HepG2 (cell line): ENCODE measurements at regions not wholly inside any gene's neighbourhood (a gene's known extent, or its start where the extent isn't known, plus 50 kb on each side); places are given as distances from the start of the nearest gene placed in this dataset.

Source experiments
- AFF4 ChIP-seq: sonication (generic); formaldehyde crosslinking; IDR thresholded peaks from 2 replicates; pipeline ENCODE4 v1.4.0; 2020; ENCODE audit warnings: missing genetic modification reagents
- ATF3 ChIP-seq: sonication (generic); formaldehyde crosslinking; IDR thresholded peaks from 2 replicates; pipeline ENCODE4 v1.4.0; 2020; ENCODE audit warnings: missing genetic modification reagents
- BORCS8-MEF2B ChIP-seq: sonication (generic); formaldehyde crosslinking; IDR thresholded peaks from 2 replicates; pipeline ENCODE4 v1.8.0; 2022; ENCODE audit warnings: mild to moderate bottlenecking, missing genetic modification reagents
- CHD2 ChIP-seq: IDR thresholded peaks from 2 replicates; pipeline ENCODE4 v1.6.1; 2011; ENCODE audit warnings: low read depth, low read length, improper control_type of control experiment
- CTCF ChIP-seq: sonication (generic); formaldehyde crosslinking; IDR thresholded peaks from 2 replicates; pipeline ENCODE4 v1.5.0; 2020; ENCODE audit warnings: mild to moderate bottlenecking, missing genetic modification reagents, moderate library complexity
- FOXA1 ChIP-seq, 2 experiments: fragments of 450-650 bp in 1 of 2; sonication (generic) in 1 of 2; formaldehyde crosslinking in 1 of 2; IDR thresholded peaks; 2 replicates each; pipeline versions ENCODE4 v1.4.0 to v1.6.1; 2016 to 2020; ENCODE audit warnings: missing genetic modification reagents in 1 of 2
- MLX ChIP-seq: IDR thresholded peaks from 2 replicates; pipeline ENCODE4 v1.6.1; 2016
- NR1H2 ChIP-seq: sonication (generic); formaldehyde crosslinking; IDR thresholded peaks from 2 replicates; pipeline ENCODE4 v1.8.1; 2022; ENCODE audit warnings: low read depth, missing genetic modification reagents, borderline replicate concordance
- SUZ12 ChIP-seq: fragments of 150-350 bp; IDR thresholded peaks from 2 replicates; pipeline ENCODE4 v1.6.1; 2014; ENCODE audit warnings: low read depth, low read length
- ZNF3 ChIP-seq: IDR thresholded peaks from 2 replicates; pipeline ENCODE4 v1.7.0; 2017; ENCODE audit warnings: inconsistent platforms
- ZNF850 ChIP-seq: sonication (generic); formaldehyde crosslinking; conservative IDR thresholded peaks from 2 replicates; pipeline ENCODE4 v1.9.0; 2021; ENCODE audit warnings: mild to moderate bottlenecking, missing genetic modification reagents

- no peak for TF ChIP-seq ZNF3 (CRISPR knock-in tag)
- TF ChIP-seq FOXA1 (IDR thresholded peaks at IDR 0.05): no peak
- TF ChIP-seq FOXA1 (CRISPR knock-in tag; IDR thresholded peaks at IDR 0.05): no peak
- TF ChIP-seq BORCS8-MEF2B (CRISPR knock-in tag): no peak
- no peak for TF ChIP-seq CTCF (CRISPR knock-in tag)
- TF ChIP-seq CHD2: no peak
- TF ChIP-seq NR1H2 (CRISPR knock-in tag): no peak
- TF ChIP-seq SUZ12: no peak
- TF ChIP-seq ZNF850: no peak
- TF ChIP-seq ATF3: no peak
- no peak for TF ChIP-seq AFF4
- no peak for TF ChIP-seq MLX (CRISPR knock-in tag)
Measured at GRCh38 chr3:40994611-40995010, 204.7 kb upstream of the CTNNB1 start.
